Glutamatergic neuron (in vitro differentiated cells): ENCODE measurements at regions not wholly inside any gene's neighbourhood (a gene's known extent, or its start where the extent isn't known, plus 50 kb on each side); places are given as distances from the start of the nearest gene placed in this dataset.
"Not testable (repeated sequence)": the region's sequence is repeated elsewhere in the genome, so short reads cannot be mapped to it uniquely, and the experiment has no call there.

ENCODE experiments used
- DNase-seq: peaks from one replicate; pipeline ENCODE4 v3.0.0; 2022
- H3K27ac Mint-ChIP-seq: one replicate; pipeline ENCODE4 v1.8.0; 2020; ENCODE audit warnings: mild to moderate bottlenecking, mixed read lengths, inconsistent platforms; ENCODE audit not compliant: unreplicated experiment
- H3K27me3 Mint-ChIP-seq: one replicate; pipeline ENCODE4 v1.8.0; 2020; ENCODE audit warnings: mild to moderate bottlenecking, moderate library complexity, mixed read lengths, inconsistent platforms; ENCODE audit not compliant: unreplicated experiment
- H3K36me3 Mint-ChIP-seq: one replicate; pipeline ENCODE4 v1.8.0; 2020; ENCODE audit warnings: mild to moderate bottlenecking, mixed read lengths, inconsistent platforms; ENCODE audit not compliant: unreplicated experiment
- H3K4me1 Mint-ChIP-seq: one replicate; pipeline ENCODE4 v1.8.0; 2020; ENCODE audit warnings: mild to moderate bottlenecking, low read depth, mixed read lengths, inconsistent platforms; ENCODE audit not compliant: unreplicated experiment
- H3K4me3 Mint-ChIP-seq: one replicate; pipeline ENCODE4 v1.8.0; 2020; ENCODE audit warnings: mild to moderate bottlenecking, mixed read lengths, inconsistent platforms; ENCODE audit not compliant: unreplicated experiment
- H3K9me3 Mint-ChIP-seq: one replicate; pipeline ENCODE4 v1.8.0; 2020; ENCODE audit warnings: mild to moderate bottlenecking, moderate library complexity, mixed read lengths, inconsistent platforms; ENCODE audit not compliant: unreplicated experiment
- TF ChIP-seq, protein P1 (sequence below): fragments of 200-600 bp; sonication (generic); IDR thresholded peaks from one replicate; pipeline ENCODE4 v1.5.0; 2021; ENCODE audit not compliant: partially characterized antibody, unreplicated experiment

DNA sequence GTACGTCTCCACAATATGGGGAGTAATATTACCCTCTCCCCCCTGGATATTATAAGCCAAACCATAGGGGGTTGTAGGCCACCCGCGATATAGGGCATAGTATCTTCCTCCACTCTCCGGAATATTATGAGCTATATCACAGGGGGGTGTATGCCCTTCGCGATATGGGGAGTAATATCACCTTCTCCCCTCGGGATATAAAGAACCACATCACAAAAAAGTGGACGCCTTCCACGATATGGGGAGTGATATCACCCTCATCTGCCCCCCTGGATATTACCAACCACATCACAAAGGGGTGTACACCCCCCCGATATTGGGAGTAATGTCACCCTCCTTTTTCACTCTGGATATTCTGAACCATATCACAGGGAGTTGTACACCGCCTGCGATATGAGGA lies 65.5 kb upstream of the CEACAM21 start:
- Mint-ChIP-seq H3K27me3 (no peaks in the 10 kb centered on the region), H3K4me1 (no peaks in the 10 kb centered on the region), H3K9me3 (no peaks in the 10 kb centered on the region), H3K4me3 (no peak overlapping the region), H3K36me3 (no peaks in the 10 kb centered on the region), H3K27ac (no peak overlapping the region)
- TF ChIP-seq, protein P1, sequence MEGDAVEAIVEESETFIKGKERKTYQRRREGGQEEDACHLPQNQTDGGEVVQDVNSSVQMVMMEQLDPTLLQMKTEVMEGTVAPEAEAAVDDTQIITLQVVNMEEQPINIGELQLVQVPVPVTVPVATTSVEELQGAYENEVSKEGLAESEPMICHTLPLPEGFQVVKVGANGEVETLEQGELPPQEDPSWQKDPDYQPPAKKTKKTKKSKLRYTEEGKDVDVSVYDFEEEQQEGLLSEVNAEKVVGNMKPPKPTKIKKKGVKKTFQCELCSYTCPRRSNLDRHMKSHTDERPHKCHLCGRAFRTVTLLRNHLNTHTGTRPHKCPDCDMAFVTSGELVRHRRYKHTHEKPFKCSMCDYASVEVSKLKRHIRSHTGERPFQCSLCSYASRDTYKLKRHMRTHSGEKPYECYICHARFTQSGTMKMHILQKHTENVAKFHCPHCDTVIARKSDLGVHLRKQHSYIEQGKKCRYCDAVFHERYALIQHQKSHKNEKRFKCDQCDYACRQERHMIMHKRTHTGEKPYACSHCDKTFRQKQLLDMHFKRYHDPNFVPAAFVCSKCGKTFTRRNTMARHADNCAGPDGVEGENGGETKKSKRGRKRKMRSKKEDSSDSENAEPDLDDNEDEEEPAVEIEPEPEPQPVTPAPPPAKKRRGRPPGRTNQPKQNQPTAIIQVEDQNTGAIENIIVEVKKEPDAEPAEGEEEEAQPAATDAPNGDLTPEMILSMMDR, result no peak
- DNase-seq, result no peak

GRCh38 chr19:41511628-41512027 lies 64.3 kb upstream of the CEACAM21 start:
- H3K4me3 Mint-ChIP-seq, result no peak overlapping the region
- no peak for DNase-seq
- H3K27ac Mint-ChIP-seq, result no peak overlapping the region
- H3K4me1 Mint-ChIP-seq, result no peaks in the 10 kb centered on the region
- H3K36me3 Mint-ChIP-seq, result no peaks in the 10 kb centered on the region
- no peaks in the 10 kb centered on the region for H3K9me3 Mint-ChIP-seq
- TF ChIP-seq, protein P1, result no peak
- H3K27me3 Mint-ChIP-seq, result no peaks in the 10 kb centered on the region

DNA sequence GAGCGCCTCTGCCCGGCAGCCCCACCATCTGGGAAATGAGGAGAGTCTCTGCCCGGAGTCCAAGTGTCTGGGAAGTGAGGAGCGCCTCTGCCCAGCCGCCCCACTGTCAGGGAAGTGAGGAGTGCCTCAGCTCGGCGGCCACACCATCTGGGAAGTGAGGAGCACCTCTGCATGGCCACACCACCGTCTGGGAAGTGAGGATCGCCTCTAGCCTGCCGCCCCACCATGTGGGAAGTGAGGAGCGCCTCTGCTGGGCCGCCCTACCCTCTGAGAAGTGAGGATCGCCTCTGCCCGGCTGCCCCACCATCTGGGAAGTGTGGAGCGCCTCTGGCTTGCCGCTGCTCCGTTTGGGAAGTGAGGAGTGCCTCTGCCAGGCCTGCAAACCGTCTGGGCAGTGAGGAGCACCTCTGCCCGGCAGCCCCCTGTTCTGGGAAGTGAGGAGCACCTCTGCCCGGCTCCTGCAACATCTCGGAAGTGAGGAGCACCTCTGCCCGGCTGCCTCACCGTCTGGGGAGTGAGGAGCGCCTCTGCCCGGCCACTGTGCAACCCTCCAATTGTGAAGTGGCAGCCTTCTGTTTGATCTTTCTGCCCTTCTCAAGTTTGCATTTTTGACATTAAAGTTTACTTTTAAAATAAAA lies 60.8 kb upstream of the CEACAM21 start:
- Mint-ChIP-seq H3K36me3 (no peaks in the 10 kb centered on the region), H3K4me1 (no peaks in the 10 kb centered on the region), H3K27ac (no peak overlapping the region), H3K27me3 (peaks cover 2% of the 10 kb centered on the region), H3K4me3 (no peak overlapping the region), H3K9me3 (no peaks in the 10 kb centered on the region)
- no peak for DNase-seq
- TF ChIP-seq, protein P1, result no peak

- not testable (repeated sequence) for H3K27me3 Mint-ChIP-seq, H3K4me3 Mint-ChIP-seq, DNase-seq, H3K9me3 Mint-ChIP-seq, H3K4me1 Mint-ChIP-seq, H3K36me3 Mint-ChIP-seq, H3K27ac Mint-ChIP-seq
These were observed 59.4 kb upstream of the CEACAM21 start for GRCh38 chr19:41516292-41517171.

DNA sequence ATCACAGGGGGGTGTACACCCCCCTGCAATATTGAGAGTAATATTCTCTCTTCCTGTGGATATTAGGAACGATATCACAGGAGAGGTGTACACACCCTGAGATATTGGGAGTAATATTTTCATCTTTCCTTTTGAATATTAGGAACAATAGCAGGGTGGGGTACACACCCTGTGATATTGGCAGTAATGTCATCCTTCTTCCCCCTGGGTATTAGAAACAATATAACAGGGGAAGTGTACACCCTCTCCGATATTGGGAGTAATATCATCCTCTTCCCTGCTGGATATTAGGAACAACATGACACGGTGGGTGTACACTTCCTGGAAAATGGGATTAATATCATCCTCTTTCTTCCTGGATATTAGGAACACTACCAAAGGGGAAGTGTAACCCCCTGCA lies 57.8 kb upstream of the CEACAM21 start:
- no peaks in the 10 kb centered on the region for H3K9me3 Mint-ChIP-seq
- peaks cover 10% of the 10 kb centered on the region for H3K27me3 Mint-ChIP-seq
- TF ChIP-seq, protein P1, result no peak

DNA sequence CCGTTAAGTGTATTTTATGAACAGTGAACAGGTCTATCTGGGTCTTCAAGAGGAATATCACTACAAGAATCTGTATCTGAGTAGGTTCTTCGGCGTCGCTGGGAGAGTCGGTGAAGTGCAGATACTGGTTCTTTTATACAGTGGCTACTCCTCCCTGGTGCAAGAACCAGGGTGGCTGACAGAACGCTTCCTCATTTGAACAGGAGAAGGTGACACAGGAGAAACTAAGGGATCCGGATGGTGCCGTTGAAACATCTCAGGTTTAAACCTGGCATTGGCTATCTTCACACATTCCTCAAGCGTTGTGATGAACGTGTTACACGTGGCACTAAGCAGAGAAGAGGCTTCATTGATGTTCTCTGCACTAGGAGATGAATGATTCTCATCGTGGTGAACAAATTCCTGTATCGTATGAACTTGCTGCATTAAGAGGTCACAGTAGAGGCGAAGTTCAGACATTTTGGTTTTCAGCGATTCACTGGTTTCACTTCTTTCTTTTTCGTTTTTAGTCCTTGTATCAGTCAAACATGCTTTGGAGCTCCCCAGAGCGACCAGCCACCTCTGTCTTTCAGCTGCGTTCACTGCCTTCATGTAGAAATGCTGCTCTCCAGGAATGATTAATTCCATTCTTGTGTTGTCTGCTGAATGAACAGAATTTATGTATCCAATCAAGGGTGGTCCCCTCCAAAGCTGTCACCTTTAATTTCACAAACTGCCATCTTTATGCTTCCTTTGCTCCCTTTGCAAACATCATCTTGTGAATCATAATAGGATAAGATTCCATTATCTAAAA lies 54.6 kb upstream of the CEACAM21 start:
- not testable (repeated sequence) for DNase-seq, H3K4me1 Mint-ChIP-seq, H3K27ac Mint-ChIP-seq, H3K9me3 Mint-ChIP-seq, H3K36me3 Mint-ChIP-seq
- Mint-ChIP-seq H3K4me3 (peak overlapping the region; percentile 38), H3K27me3 (peaks cover 16% of the 10 kb centered on the region)

More for the DNA sequence above, 57.8 kb upstream of the CEACAM21 start:
- no peak overlapping the region for H3K4me3 Mint-ChIP-seq
- H3K27ac Mint-ChIP-seq, result no peak overlapping the region
- H3K36me3 Mint-ChIP-seq, result no peaks in the 10 kb centered on the region
- peaks cover 1% of the 10 kb centered on the region for H3K4me1 Mint-ChIP-seq
- no peak for DNase-seq
